Embryonic facial prominence (tissue), 1 donor: ENCODE measurements at regions not wholly inside any gene's neighbourhood (a gene's known extent, or its start where the extent isn't known, plus 50 kb on each side); places are given as distances from the start of the nearest gene placed in this dataset.
"Not testable (repeated sequence)": the region's sequence is repeated elsewhere in the genome, so short reads cannot be mapped to it uniquely, and the experiment has no call there.

ENCODE experiments used
- DNase-seq: peaks from one replicate; pipeline ENCODE4 v3.0.0-alpha.2; 2016; ENCODE audit errors: extremely low spot score

- no peak for DNase-seq
Observed at GRCh38 chr12:14207905-14208551, 157.5 kb upstream of the ATF7IP start.

- no peak for DNase-seq
Observed at GRCh38 chr12:14211947-14212387, 153.5 kb upstream of the ATF7IP start.

- DNase-seq, result no peak
Observed at GRCh38 chr12:14213542-14213941, 151.9 kb upstream of the ATF7IP start.

- no peak for DNase-seq
Observed at GRCh38 chr12:14214495-14214894, 151.0 kb upstream of the ATF7IP start.

GRCh38 chr12:14215949-14216348 lies 149.5 kb upstream of the ATF7IP start:
- not testable (repeated sequence) for DNase-seq

GRCh38 chr12:14216405-14217294 lies 148.8 kb upstream of the ATF7IP start:
- DNase-seq, result no peak

- DNase-seq, result no peak
Observed at GRCh38 chr12:14219156-14219555, 146.3 kb upstream of the ATF7IP start.

GRCh38 chr12:14219670-14220069 lies 145.8 kb upstream of the ATF7IP start:
- not testable (repeated sequence) for DNase-seq

- DNase-seq, result no peak
Observed at GRCh38 chr12:14225064-14225463, 140.4 kb upstream of the ATF7IP start.

- not testable (repeated sequence) for DNase-seq
Observed at GRCh38 chr12:14235176-14235575, 130.3 kb upstream of the ATF7IP start.

GRCh38 chr12:14236641-14237040 lies 128.8 kb upstream of the ATF7IP start:
- DNase-seq, result not testable (repeated sequence)

- DNase-seq, result no peak
Observed at GRCh38 chr12:14238221-14238792, 127.2 kb upstream of the ATF7IP start.

- no peak for DNase-seq
Observed at GRCh38 chr12:14239350-14239934, 126.0 kb upstream of the ATF7IP start.

GRCh38 chr12:14239935-14240872 lies 125.3 kb upstream of the ATF7IP start:
- no peak for DNase-seq

- DNase-seq, result no peak
Observed at GRCh38 chr12:14240873-14241220, 124.6 kb upstream of the ATF7IP start.

- not testable (repeated sequence) for DNase-seq
Observed at GRCh38 chr12:14242825-14243224, 122.7 kb upstream of the ATF7IP start.

GRCh38 chr12:14243941-14244340 lies 121.5 kb upstream of the ATF7IP start:
- DNase-seq, result no peak

GRCh38 chr12:14244876-14245669 lies 120.4 kb upstream of the ATF7IP start:
- DNase-seq, result no peak

GRCh38 chr12:14247166-14247565 lies 118.3 kb upstream of the ATF7IP start:
- DNase-seq, result no peak

- no peak for DNase-seq
Observed at GRCh38 chr12:14249368-14249767, 116.1 kb upstream of the ATF7IP start.
